ENCODE measurements at regions not wholly inside any gene's neighbourhood (a gene's known extent, or its start where the extent isn't known, plus 50 kb on each side); places are given as distances from the start of the nearest gene placed in this dataset.

DNA sequence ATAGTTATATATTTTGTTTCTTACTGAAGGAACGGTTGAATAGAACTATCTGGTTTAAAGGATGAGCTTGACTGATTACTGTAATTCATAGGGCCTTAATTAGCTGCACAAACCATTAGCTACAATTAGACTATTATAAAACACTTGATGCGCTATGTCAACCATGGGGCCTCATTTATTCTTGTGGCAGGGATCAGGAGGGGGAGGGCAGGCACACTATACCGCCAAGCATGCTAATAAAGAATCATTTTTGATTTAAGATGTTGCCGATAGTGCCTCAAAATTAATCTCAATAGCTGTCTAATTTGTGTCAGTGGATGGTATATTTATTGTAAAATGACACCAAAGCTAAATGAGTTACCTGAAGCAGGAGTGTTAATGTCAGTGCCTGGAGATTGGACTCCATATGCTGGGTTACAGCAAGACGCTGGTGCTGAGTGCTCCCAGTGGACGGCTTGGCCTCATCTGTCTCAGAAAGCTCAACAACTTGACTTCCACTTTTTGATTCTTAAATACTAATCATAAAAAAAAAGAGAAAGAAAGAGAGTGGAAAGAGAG lies 1007.0 kb upstream of the CELF4 start:
- Histone ChIP-seq H3K23ac (ENCODE audit: low read length in 2 of 2) (no peak overlapping the region), H2BK12ac (ENCODE audit: low read length in 2 of 2) (no peak overlapping the region), H3K9me3 (ENCODE audit: control insufficient read depth, low read length) (peaks cover 9% of the 10 kb centered on the region), H3K4ac (ENCODE audit: low read depth in 1 of 2, low read length in 2 of 2) (no peak overlapping the region), H2AFZ (ENCODE audit: low read depth, low read length) (no peak overlapping the region), H3K4me1 (ENCODE audit: control insufficient read depth, insufficient read depth, low read depth, low read length) (no peaks in the 10 kb centered on the region), H3K4me2 (ENCODE audit: low read length, poor library complexity, severe bottlenecking) (no peak overlapping the region), H2BK120ac (ENCODE audit: low read depth, low read length) (no peak overlapping the region), H2BK5ac (ENCODE audit: low read depth, low read length, poor library complexity, severe bottlenecking) (no peak overlapping the region), H3K36me3 (ENCODE audit: control insufficient read depth in 1 of 2, insufficient read depth in 2 of 2, low read depth in 1 of 2, low read length in 2 of 2) (no peaks in the 10 kb centered on the region), H4K91ac (ENCODE audit: low read length) (no peak overlapping the region), H3K9ac (ENCODE audit: low read length) (no peak overlapping the region), H3K27ac (ENCODE audit: low read length, poor library complexity, severe bottlenecking) (no peak overlapping the region), H2AK5ac (ENCODE audit: low read length, severe bottlenecking) (no peak overlapping the region), H4K8ac (ENCODE audit: low read length) (no peak overlapping the region), H3K27me3 (ENCODE audit: control insufficient read depth in 1 of 2, insufficient read depth in 1 of 2, low read length in 2 of 2) (no peaks in the 10 kb centered on the region), H3K18ac (ENCODE audit: low read depth in 1 of 2, low read length in 2 of 2) (no peak overlapping the region), H3K14ac (ENCODE audit: low read length in 2 of 2) (no peak overlapping the region), H2BK15ac (ENCODE audit: low read depth, poor library complexity, severe bottlenecking) (no peak overlapping the region), H3K79me1 (replicated peaks; ENCODE audit: low read length, poor library complexity, severe bottlenecking) (no peaks in the 10 kb centered on the region), H3K4me3 (ENCODE audit: insufficient read depth in 1 of 2, low read depth in 1 of 2, low read length in 2 of 2) (no peak overlapping the region)
- WGBS: 83% methylated on average over 3 of the region's 6 CpGs
- DNase-seq: no peak

GRCh38 chr18:38571651-38572050 lies 1006.1 kb upstream of the CELF4 start:
- no peak overlapping the region for H3K4me2 ChIP-seq (ENCODE audit: low read length, poor library complexity, severe bottlenecking)
- H4K91ac ChIP-seq (ENCODE audit: low read length): no peak overlapping the region
- no peak overlapping the region for H3K27ac ChIP-seq (ENCODE audit: low read length, poor library complexity, severe bottlenecking)
- no peaks in the 10 kb centered on the region for H3K79me1 ChIP-seq (replicated peaks; ENCODE audit: low read length, poor library complexity, severe bottlenecking)
- no peak overlapping the region for H4K8ac ChIP-seq (ENCODE audit: low read length)
- no peak overlapping the region for H2AFZ ChIP-seq (ENCODE audit: low read depth, low read length)
- H3K18ac ChIP-seq (ENCODE audit: low read depth in 1 of 2, low read length in 2 of 2): no peak overlapping the region
- H2AK5ac ChIP-seq (ENCODE audit: low read length, severe bottlenecking): no peak overlapping the region
- no peak overlapping the region for H3K9ac ChIP-seq (ENCODE audit: low read length)
- H2BK5ac ChIP-seq (ENCODE audit: low read depth, low read length, poor library complexity, severe bottlenecking): no peak overlapping the region
- no peak for DNase-seq
- no peak overlapping the region for H3K23ac ChIP-seq (ENCODE audit: low read length in 2 of 2)
- no peak overlapping the region for H3K4me3 ChIP-seq (ENCODE audit: insufficient read depth in 1 of 2, low read depth in 1 of 2, low read length in 2 of 2)
- no peak overlapping the region for H3K14ac ChIP-seq (ENCODE audit: low read length in 2 of 2)
- no peak overlapping the region for H2BK120ac ChIP-seq (ENCODE audit: low read depth, low read length)
- H3K4ac ChIP-seq (ENCODE audit: low read depth in 1 of 2, low read length in 2 of 2): no peak overlapping the region
- no CpG with 5 or more reads among the region's 2 CpGs for WGBS
- no peak overlapping the region for H2BK15ac ChIP-seq (ENCODE audit: low read depth, poor library complexity, severe bottlenecking)
- H2BK12ac ChIP-seq (ENCODE audit: low read length in 2 of 2): no peak overlapping the region
- peaks cover 9% of the 10 kb centered on the region for H3K9me3 ChIP-seq (ENCODE audit: control insufficient read depth, low read length)
- no peaks in the 10 kb centered on the region for H3K36me3 ChIP-seq (ENCODE audit: control insufficient read depth in 1 of 2, insufficient read depth in 2 of 2, low read depth in 1 of 2, low read length in 2 of 2)
- H3K4me1 ChIP-seq (ENCODE audit: control insufficient read depth, insufficient read depth, low read depth, low read length): no peaks in the 10 kb centered on the region
- no peaks in the 10 kb centered on the region for H3K27me3 ChIP-seq (ENCODE audit: control insufficient read depth in 1 of 2, insufficient read depth in 1 of 2, low read length in 2 of 2)

DNA sequence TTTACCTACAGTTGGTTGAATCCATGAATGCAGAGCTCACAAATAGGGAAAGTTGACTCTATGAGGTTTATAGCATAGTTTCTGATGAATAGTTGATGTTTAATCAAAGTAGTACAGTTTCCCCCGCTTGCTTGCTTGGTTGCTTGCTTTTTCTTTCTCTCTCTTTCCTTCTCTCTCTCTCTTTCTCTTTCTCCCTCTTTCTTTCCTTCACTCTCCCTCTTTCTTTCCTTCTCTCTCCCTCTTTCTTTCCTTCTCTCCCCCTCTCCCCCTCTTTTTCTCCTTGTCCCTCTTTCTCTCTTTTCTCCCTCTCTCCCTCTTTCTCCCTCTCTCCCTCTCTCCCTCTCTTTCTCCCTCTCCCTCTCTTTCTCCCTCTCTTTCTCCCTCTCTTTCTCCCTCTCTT lies 999.9 kb upstream of the CELF4 start:
- no peak overlapping the region for H2BK5ac ChIP-seq (ENCODE audit: low read depth, low read length, poor library complexity, severe bottlenecking)
- no peak overlapping the region for H2BK15ac ChIP-seq (ENCODE audit: low read depth, poor library complexity, severe bottlenecking)

DNA sequence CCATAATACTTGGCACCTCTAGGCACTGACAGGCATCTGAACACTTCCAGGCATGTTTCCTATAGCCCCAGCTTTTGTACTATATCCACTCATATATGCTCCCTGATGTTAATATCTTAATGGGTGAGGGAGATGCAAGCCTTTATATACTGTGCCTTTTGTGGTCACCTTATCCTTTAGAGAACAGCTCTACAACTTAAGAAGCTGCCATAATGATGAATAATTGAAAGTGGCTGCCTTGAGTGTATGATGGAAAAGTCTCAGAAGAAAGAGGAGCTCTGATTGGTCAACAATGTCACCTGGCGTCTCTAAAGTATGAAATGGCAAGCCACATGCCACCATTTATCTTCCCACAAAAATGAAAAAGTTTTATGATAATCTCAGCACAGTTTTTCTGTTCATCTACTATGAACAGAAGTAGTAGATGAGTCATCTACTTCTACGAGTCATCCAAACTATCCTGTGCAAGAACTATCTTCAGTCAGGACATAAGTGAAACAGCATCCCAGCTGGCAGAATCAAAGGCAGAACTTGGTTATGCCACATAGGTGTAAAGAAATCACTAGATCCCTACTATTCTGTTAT lies 997.9 kb upstream of the CELF4 start:
- no peaks in the 10 kb centered on the region for H3K4me1 ChIP-seq (ENCODE audit: control insufficient read depth, insufficient read depth, low read depth, low read length)
- H3K4me3 ChIP-seq (ENCODE audit: insufficient read depth in 1 of 2, low read depth in 1 of 2, low read length in 2 of 2): no peak overlapping the region
- no peak overlapping the region for H4K91ac ChIP-seq (ENCODE audit: low read length)
- no peak overlapping the region for H2AK5ac ChIP-seq (ENCODE audit: low read length, severe bottlenecking)
- H3K9ac ChIP-seq (ENCODE audit: low read length): no peak overlapping the region
- no peak overlapping the region for H2AFZ ChIP-seq (ENCODE audit: low read depth, low read length)
- H3K14ac ChIP-seq (ENCODE audit: low read length in 2 of 2): no peak overlapping the region
- H3K9me3 ChIP-seq (ENCODE audit: control insufficient read depth, low read length): peaks cover 4% of the 10 kb centered on the region
- H3K18ac ChIP-seq (ENCODE audit: low read depth in 1 of 2, low read length in 2 of 2): no peak overlapping the region
- H3K4ac ChIP-seq (ENCODE audit: low read depth in 1 of 2, low read length in 2 of 2): no peak overlapping the region
- H3K4me2 ChIP-seq (ENCODE audit: low read length, poor library complexity, severe bottlenecking): no peak overlapping the region
- peak; percentile 27 for DNase-seq
- no peak overlapping the region for H3K27ac ChIP-seq (ENCODE audit: low read length, poor library complexity, severe bottlenecking)
- no peaks in the 10 kb centered on the region for H3K36me3 ChIP-seq (ENCODE audit: control insufficient read depth in 1 of 2, insufficient read depth in 2 of 2, low read depth in 1 of 2, low read length in 2 of 2)
- H2BK120ac ChIP-seq (ENCODE audit: low read depth, low read length): no peak overlapping the region
- H3K23ac ChIP-seq (ENCODE audit: low read length in 2 of 2): no peak overlapping the region
- H2BK12ac ChIP-seq (ENCODE audit: low read length in 2 of 2): no peak overlapping the region
- H4K8ac ChIP-seq (ENCODE audit: low read length): no peak overlapping the region
- 10% methylated on average over 1 of the region's 2 CpGs for WGBS
- H2BK15ac ChIP-seq (ENCODE audit: low read depth, poor library complexity, severe bottlenecking): no peak overlapping the region
- no peaks in the 10 kb centered on the region for H3K27me3 ChIP-seq (ENCODE audit: control insufficient read depth in 1 of 2, insufficient read depth in 1 of 2, low read length in 2 of 2)
- no peak overlapping the region for H2BK5ac ChIP-seq (ENCODE audit: low read depth, low read length, poor library complexity, severe bottlenecking)
- no peaks in the 10 kb centered on the region for H3K79me1 ChIP-seq (replicated peaks; ENCODE audit: low read length, poor library complexity, severe bottlenecking)

More for the DNA sequence above, 999.9 kb upstream of the CELF4 start:
- H3K4me2 ChIP-seq (ENCODE audit: low read length, poor library complexity, severe bottlenecking): no peak overlapping the region
- H2BK12ac ChIP-seq (ENCODE audit: low read length in 2 of 2): no peak overlapping the region
- DNase-seq: no peak
- H3K9ac ChIP-seq (ENCODE audit: low read length): no peak overlapping the region
- H3K79me1 ChIP-seq (replicated peaks; ENCODE audit: low read length, poor library complexity, severe bottlenecking): no peaks in the 10 kb centered on the region
- H3K4ac ChIP-seq (ENCODE audit: low read depth in 1 of 2, low read length in 2 of 2): no peak overlapping the region
- no peak overlapping the region for H3K27ac ChIP-seq (ENCODE audit: low read length, poor library complexity, severe bottlenecking)
- no peak overlapping the region for H4K8ac ChIP-seq (ENCODE audit: low read length)
- no peak overlapping the region for H3K14ac ChIP-seq (ENCODE audit: low read length in 2 of 2)
- H4K91ac ChIP-seq (ENCODE audit: low read length): no peak overlapping the region
- no peak overlapping the region for H2BK120ac ChIP-seq (ENCODE audit: low read depth, low read length)
- no peaks in the 10 kb centered on the region for H3K36me3 ChIP-seq (ENCODE audit: control insufficient read depth in 1 of 2, insufficient read depth in 2 of 2, low read depth in 1 of 2, low read length in 2 of 2)
- peaks cover 13% of the 10 kb centered on the region for H3K9me3 ChIP-seq (ENCODE audit: control insufficient read depth, low read length)
- H3K18ac ChIP-seq (ENCODE audit: low read depth in 1 of 2, low read length in 2 of 2): no peak overlapping the region
- no peaks in the 10 kb centered on the region for H3K27me3 ChIP-seq (ENCODE audit: control insufficient read depth in 1 of 2, insufficient read depth in 1 of 2, low read length in 2 of 2)
- H3K23ac ChIP-seq (ENCODE audit: low read length in 2 of 2): no peak overlapping the region
- no peak overlapping the region for H2AFZ ChIP-seq (ENCODE audit: low read depth, low read length)
- H3K4me1 ChIP-seq (ENCODE audit: control insufficient read depth, insufficient read depth, low read depth, low read length): no peaks in the 10 kb centered on the region
- no peak overlapping the region for H3K4me3 ChIP-seq (ENCODE audit: insufficient read depth in 1 of 2, low read depth in 1 of 2, low read length in 2 of 2)
- 86% methylated on average over 1 of the region's 1 CpG for WGBS
- H2AK5ac ChIP-seq (ENCODE audit: low read length, severe bottlenecking): no peak overlapping the region
